MV-4-11 (cell line): ENCODE measurements at regions not wholly inside any gene's neighbourhood (a gene's known extent, or its start where the extent isn't known, plus 50 kb on each side); places are given as distances from the start of the nearest gene placed in this dataset.
"Not testable (repeated sequence)": the region's sequence is repeated elsewhere in the genome, so short reads cannot be mapped to it uniquely, and the experiment has no call there.

Experiments
- DNase-seq: peaks from one replicate; lab custom pipeline; 2025; lab: John Stamatoyannopoulos, UW

DNA sequence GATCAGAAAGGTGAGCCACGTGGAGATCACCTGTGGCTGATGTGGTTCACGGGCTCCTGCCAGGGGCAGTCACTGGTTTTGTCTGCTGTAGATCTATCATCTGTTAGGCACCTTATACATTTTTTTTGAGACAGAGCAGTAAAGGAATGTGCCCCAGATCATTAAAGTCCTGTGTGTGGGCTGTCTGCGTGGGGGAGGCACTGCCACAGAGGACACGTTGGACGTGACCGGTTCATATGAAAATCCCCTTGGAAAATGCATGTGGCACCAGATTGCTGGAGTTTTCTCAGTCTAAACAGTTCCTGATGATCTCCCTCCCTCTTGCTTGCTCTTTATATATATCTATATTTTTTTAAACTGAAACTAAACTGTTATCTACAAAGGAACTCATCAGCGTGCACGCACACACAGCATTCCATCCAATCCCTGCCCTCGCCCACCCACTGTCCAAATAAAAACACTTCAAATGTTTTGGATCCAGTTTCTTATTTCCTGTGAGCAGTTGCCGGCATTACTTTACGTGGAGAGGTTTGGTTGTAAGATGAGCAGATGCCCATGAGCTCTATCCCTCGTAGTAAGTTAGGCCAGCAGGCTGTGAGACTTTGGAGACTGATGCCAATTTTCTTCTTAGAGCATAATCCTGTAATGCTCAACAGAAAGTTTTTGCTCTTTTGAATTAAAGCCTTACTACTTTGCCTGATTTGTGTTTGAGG lies 161.6 kb upstream of the EXOC2 start:
- DNase-seq, result no peak

DNA sequence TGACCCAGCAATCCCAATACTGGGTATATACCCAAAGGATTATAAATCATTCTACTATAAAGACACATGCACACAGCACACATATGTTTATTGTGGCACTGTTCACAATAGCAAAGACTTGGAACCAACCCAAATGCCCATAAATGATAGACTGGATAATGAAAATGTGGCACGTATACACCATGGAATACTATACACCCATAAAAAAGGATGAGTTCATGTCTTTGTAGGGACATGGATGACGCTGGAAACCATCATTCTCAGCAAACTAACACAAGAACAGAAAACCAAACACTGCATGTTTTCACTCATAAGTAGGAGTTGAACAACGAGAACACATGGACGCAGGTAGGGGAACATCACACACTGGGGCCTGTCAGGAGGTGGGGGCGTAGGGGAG lies 159.3 kb upstream of the EXOC2 start:
- not testable (repeated sequence) for DNase-seq

DNA sequence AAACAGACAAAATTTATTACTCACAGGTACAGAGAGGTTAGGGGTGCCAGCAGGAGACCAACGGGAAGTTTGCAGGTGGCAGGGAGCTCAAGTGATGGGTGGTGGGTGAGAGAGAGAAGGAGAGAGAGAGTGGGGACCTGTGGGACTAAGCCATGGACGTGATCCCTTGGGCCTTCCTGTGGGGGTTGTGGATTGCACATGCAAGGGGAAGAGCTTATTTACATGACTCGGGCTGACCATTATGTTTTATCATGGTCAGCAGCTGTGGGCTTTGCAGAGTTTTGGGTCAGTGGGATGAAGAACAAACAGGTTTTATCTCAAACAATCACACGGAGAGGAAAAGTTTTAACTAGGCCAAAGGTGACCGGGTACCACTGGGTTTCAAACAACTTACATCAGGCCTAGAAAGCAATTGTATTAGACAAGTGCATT lies 156.2 kb upstream of the EXOC2 start:
- no peak for DNase-seq

DNA sequence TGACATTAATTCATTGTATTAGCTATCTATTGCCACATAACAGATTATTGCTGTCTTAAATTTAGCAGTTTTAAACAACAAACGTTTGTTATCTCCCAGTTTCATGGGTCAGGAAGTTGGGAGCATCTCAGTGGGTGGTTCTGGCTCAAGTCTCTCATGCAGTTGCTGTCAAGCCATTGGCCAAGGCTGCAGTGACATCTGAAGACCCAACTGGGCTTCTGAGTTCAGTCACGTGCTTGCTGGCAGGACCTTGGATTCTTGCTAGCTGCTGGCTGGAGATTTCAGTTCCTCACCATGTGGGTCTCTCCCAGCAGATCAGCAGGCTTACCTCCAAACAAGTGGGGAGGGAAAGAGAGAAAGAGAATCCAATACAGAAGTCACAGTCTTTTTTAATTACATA lies 152.6 kb upstream of the EXOC2 start:
- DNase-seq, result peak; percentile 19

DNA sequence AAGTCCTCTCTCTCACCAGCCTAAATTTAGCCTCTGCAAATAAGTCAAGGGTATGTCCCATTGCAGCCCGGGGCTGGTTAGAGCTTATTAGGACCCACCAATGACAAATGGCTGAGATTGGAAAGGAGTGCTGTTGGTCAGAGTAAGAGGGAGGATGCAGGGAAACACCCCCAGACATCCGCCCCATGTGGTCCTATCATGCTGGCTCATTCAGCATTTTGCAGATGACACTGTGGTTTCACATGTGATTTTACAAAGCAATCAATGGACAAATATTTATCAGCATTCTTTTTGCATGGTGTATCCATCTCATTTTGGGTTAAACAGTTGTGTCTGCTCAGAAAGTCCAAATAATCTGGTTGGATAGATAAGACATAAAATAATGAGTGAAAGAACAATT lies 152.2 kb upstream of the EXOC2 start:
- DNase-seq, result no peak

DNA sequence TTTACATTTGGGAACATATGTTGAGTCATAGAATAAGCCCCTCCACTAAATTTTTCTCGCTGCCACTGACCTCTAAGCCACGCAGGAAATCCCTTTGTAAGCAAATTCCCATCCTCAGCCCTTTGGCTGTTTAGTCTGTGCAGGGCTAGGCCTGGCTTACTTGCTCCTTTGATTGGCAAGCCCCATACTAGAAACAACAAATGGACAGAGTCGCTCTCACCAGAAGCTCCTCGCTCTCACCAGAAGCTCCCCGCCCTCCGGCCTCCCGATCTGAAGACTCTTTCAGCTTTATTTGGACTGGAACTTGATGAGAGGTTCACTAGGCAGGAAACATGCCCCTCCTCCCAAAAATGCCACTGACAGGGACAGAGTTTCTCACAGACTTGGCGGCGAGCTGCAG lies 149.2 kb upstream of the EXOC2 start:
- DNase-seq, result no peak

DNA sequence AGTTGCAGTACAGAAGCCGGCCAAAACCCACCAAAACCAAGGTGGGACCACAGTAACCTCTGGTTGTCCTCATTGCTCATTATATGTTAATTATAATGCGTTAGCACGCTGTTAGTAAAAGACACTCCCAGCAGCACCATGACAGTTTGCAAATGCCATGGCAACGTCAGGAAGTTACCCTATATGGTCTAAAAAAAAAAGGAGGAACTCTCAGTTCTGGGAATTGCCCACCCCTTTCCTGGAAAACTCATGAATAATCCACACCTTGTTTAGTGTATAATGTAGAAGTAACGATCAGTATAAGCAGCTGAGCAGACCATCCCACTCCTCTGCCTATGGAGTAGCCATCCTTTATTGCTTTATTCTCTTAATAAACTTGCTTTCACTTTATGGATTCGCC lies 148.6 kb upstream of the EXOC2 start:
- peak; percentile 37 for DNase-seq

DNA sequence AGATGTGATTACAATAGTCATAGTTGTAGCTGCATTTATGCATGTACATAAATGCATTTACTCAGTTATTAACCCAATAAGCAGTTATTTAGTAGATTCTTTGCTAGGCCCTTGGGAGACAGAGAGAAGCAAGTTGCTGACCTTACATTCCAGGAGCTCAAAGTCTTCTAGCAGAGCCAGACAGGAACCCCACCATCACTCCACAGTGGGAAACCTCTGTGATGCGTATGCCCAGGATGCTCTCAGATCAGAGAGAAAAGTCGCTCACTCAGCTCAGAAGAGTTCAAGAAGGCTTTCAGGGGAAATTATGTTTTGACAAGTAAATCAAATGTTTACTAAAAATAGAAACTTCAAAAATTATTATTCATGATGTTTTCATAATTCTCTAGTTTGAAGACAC lies 146.3 kb upstream of the EXOC2 start:
- DNase-seq, result no peak

DNA sequence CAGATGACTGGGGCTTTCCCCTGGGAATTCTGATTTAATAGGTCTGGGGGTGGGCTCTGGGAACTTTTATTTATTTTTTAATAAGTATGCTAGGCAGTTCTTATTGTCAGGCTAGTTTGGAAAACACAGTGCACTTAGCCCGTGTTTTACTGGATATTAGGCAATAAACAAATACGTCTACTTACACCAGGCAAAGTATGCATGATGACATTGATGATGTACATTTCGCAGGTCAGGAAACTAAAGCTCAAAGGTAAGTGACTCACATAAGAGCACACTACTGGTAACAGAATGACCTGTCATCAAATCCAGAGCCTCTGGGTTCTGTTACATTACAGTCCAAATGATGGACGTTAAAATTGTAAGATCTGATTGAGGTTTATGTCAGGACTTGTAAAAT lies 144.4 kb upstream of the EXOC2 start:
- DNase-seq, result no peak

DNA sequence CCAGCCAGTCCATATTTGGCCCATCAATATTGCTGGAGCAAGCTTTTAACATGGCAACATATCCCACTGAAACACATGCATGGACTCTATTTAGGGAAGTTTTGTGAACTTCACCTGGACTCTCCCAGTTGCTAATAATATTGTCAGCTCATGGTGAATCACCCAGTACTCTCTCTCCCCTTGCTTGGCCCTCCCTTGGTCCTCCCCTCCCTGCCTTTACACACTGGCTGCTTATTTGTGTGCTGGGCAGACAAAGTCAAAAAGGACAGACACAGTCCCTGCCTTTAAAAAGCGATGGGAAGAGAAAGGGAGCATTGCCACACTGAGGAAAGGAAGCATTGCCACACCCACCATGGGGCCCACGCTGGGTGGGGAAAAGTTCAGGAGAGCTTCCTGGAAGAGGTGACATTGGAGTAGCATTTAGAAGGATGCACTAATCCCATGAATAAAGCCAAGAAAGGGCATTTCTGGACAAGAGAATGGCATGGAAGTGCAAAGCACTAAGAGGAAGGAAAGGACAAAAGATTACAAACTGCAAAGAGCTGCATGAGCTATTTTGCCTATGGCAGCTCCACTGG lies 143.4 kb upstream of the EXOC2 start:
- no peak for DNase-seq

DNA sequence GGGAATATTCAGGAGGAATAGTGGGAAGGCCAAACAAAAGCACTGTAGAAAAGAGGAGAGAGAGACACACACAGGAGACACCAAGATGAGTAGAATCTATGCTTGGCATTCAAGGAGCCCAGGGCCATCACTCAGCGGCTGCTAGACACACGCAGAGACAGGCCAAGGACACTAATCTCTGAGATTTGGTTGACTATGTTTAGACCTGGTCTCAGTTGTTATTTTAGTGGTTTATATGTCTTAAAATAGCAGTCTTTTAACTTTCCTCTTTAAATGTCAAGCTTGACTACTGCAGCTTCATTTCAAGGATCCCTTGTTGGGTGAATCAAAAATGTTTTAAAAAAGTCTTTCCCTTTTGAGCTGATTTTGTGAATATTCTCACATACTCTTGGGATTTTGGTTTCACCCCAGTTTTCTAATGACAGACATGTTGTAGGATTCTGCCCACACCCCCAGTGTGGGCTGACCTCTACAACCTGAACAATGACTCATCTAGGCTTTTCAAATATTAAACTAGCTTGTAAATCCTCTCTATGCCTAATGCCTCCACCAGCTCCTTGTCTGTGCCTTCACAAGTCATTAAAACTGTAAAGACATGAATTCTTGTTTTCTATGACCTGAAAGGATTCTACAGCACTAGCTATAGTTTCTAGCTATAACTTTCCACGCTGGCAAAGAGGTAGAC lies 142.7 kb upstream of the EXOC2 start:
- no peak for DNase-seq

DNA sequence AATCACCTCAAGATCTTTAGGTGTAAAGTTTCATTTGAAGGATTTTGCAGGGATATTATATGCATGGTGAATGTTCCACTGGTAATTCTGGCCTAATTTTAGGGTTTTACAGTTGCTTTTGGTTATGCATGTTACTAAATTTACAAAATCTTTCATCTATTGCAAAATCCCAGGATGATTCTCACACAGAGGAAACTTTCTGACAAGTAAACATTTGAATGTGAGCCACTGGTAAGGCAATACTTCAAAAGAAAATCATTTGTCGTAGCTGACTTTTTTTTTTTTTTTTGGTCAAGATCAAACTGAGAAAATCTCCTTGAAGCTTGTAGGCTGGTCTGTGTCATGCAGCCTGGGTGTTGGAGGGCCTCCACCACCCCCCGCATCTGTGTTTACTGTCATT lies 141.9 kb upstream of the EXOC2 start:
- DNase-seq, result peak; percentile 78

DNA sequence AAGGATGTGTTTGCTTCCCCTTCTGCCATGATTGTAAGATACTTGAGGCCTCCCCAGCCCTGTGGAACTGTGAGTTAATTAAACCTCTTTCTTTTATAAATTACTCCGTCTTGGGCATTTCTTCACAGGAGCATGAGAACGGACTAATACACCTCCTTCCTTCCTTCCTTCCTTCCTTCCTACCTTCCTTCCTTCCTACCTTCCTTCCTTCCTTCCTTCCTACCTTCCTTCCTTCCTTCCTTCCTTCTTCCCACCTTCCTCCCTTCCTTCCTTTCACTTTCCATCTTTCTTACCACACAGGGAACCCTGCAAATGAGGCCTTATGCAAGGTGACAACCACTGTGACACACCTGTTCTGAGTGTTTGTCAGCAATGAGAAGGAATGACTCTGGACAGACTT lies 141.3 kb upstream of the EXOC2 start:
- no peak for DNase-seq

DNA sequence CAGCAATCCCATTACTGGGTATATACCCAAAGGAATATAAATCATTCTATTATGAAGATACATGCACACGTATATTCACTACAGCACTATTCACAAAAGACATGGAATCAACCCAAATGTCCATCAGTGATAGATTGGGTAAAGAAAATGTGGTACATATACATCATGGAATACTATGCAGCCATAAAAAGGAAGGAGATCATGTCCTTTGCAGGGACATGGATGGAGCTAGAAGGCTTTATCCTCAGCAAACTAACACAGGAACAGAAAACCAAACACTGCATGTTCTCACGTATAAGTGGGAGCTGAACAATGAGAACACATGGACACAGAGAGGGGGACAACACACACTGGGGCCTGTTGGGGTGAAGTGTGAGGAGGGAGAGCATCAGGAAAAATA lies 139.9 kb upstream of the EXOC2 start:
- not testable (repeated sequence) for DNase-seq

DNA sequence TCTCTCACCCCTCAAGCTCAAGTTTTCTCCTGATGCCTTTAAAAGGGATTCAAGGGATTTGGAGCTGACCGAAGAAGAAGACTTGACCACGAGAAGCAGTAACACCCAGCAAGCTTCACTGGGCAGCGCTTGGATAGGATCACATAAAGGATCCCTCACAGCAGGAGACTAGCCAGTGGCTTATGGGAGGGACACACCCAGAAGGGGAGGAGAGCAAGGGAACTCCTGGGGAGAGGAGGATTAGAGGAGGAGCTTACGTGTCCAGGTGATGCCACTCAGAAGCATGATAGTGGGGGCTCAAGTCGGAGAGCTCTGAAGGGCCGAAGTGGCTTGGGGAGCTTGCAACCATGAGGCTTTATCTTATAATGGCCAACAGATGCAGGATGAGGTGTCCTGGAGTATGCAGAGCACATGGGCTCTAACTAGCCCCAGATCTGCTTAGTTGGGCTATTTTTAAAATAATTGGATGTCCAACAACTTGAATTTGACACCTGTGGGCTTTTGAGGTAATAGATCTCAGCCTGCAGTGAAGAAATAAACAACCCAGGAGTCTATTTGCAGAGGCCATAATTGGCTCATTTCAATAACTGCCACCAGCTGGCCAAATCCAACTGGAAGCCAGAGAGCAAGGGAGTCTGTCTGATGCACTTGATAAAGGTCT lies 137.9 kb upstream of the EXOC2 start:
- no peak for DNase-seq

DNA sequence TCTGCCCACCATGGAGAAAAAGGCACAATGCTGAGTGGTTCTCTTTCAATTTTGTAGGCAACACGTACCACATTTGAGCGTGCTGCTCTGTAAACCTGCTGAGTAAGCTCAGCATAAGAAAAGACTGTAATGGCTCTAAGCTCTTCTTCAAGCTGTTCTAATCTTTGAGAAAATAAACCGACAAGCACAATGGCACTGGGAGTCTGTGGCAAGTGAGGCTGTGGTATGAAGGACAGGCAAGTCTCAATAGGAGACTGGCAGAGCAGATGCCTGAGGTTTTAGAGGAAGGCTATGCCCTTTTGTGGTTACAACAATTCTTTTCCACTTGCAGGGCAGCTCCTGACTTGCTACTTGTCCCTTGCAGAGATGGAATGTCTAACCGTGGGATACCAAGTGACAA lies 136.7 kb upstream of the EXOC2 start:
- DNase-seq, result no peak

DNA sequence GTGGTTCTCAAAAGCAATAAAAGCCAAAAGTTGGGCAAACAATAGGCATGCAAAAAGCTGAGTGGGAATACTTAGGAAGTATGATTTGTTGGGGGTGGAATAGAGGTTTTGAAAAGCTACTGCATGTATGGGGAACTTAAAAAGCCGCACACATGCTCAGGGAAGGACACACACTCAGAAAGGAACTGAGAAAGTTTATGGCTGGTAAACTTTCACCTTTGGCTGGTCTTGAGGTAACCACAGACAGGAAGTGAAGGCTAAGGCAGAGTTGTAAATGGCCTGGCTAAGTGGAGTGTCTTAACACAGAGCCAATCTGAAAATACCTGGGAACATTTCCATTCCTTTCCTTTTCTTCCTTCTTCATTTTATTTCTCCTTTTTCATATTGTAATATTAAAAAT lies 134.5 kb upstream of the EXOC2 start:
- DNase-seq, result peak; percentile 93

DNA sequence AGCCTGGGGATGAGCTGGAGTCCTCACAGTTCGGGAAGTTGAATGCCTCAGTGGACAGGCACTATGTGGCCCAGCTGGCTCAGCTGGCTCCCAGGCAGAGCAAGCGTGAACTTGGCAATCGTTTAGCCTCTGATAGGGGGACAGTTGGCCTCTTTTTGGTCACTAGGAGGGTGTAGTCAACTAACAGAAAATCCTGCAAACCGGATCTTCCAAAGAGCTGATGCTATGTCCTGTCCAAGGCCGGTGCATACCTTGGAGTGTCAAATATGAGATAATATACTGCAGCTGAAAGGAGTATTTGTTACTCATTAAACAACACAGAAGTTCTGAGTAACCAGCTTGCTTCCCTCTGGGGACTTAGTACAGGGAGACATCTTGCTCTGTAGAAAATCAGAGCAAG lies 126.2 kb upstream of the EXOC2 start:
- DNase-seq, result no peak

DNA sequence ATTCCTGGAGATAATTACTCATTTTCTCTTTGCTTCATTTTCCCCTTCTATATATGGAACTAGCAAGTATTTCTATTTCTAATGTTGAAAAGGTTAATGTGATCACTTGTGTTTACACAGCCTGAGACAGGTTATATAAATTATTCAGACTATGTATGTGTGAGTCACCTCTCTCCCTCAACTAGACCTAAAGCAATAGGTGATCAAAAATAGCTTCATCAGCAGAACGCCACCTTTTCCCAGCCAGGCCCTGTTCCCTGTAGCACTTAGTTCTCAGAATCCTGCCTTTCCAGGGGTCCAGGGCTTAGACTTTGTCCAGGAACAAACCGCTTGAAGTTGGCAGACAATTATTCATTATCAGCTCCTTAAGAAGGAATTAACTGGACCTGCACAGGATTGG lies 125.3 kb upstream of the EXOC2 start:
- DNase-seq, result no peak

DNA sequence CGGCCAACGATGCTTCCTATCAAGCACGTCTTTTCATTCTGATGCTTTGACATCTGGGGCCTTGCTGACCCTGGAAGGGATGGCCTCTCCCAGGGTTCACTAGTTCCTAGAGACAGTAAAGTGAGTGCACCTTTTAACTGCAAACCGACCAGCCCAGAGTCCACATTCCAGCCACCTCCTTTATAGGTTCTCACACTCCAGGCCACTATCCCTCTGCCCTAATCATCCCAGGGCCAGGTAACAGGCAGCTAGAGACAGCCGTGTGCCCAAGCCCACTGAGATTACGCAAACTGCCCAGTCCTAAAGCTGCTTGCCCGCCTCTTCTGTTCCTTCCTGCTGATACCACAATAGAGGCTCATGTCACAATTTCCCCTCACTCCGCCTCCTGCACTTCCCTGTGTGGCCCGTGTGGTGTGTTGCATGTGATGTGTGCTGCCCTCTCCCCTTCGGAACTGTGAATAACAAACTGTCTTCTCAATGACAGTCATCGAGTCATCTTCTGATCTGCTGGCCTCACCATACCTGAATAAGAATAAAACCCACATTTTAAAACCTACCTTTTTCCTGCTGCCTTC lies 123.7 kb upstream of the EXOC2 start:
- DNase-seq, result peak; percentile 93

DNA sequence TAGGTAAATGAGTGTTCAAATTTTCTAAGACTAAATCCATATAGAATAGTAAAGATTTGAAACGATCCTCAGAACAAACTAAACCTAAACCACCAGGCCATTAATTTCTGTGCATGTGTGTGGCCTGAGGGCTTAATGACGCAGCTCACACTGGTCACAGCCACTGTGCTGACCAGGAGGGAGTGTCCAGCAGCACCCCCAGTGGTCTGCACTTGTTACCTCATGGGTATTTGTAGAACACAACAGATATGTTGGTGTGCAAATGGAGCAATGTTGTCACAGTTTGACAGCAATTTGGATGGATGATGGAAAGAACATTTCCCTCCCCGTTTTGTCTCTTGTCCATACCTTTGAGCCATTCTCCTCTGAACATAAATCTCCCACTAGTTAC lies 122.4 kb upstream of the EXOC2 start:
- DNase-seq, result no peak
